HepG2 (cell line): ENCODE measurements at regions not wholly inside any gene's neighbourhood (a gene's known extent, or its start where the extent isn't known, plus 50 kb on each side); places are given as distances from the start of the nearest gene placed in this dataset.

ENCODE experiments used
- ATAC-seq: fragments of 200-7000 bp; cut with Tn5 transposase; 3 replicates; pipeline ENCODE4 v1.9.1; 2020; ENCODE audit warnings: mild to moderate bottlenecking, moderate library complexity
- BruUV-seq: library from RNA; stranded (reverse); fragments of 400-500 nt; replicated peaks from 2 replicates; lab custom pipeline; 2021; lab: Mats Ljungman, UMichigan
- CTCF ChIA-PET: fragments of 300-600 bp; formaldehyde crosslinking; extraction: SDS; loops from one replicate; lab custom pipeline; 2021; ENCODE audit warnings: low total read pairs, inconsistent platforms, low intra/inter-chr PET ratio; lab: Yijun Ruan, JAX
- POLR2A ChIA-PET: fragments of 350-600 bp; sonication (Branson Sonifier 250); formaldehyde crosslinking; loops from one replicate; lab custom pipeline; 2020; ENCODE audit warnings: antibody characterized with exemption, inconsistent platforms; lab: Yijun Ruan, JAX
- DNase-seq: peaks from one replicate; pipeline ENCODE4 v3.0.0-alpha.2; 2015; ENCODE audit warnings: low spot score
- FAIRE-seq: peaks from 3 replicates; lab custom pipeline; 2011; peaks lifted over from hg19 to GRCh38; lab: Jason Lieb, UNC
- H2AFZ ChIP-seq: one replicate; pipeline ENCODE4 v1.6.1; 2011; ENCODE audit warnings: low read length, inconsistent platforms
- H3K27ac ChIP-seq: fragments of 300-600 bp; 3 replicates; pipeline ENCODE4 v1.8.0; 2011; ENCODE audit warnings: mixed run types, mild to moderate bottlenecking, mixed read lengths, low read length, inconsistent platforms; ENCODE audit not compliant: insufficient read depth; ENCODE audit errors: extremely low read length
- H3K27me3 ChIP-seq, 2 experiments: fragments of 200-600 bp in 1 of 2; 2 replicates in 1 of 2; 3 replicates in 1 of 2; pipeline versions ENCODE4 v1.6.0 to v1.8.0; 2011; ENCODE audit warnings: low read length in 2 of 2, mild to moderate bottlenecking in 2 of 2, moderate library complexity in 2 of 2, inconsistent platforms in 1 of 2; ENCODE audit not compliant: insufficient read depth in 2 of 2, control insufficient read depth in 1 of 2
- H3K36me3 ChIP-seq, 2 experiments: fragments of 200-600 bp in 1 of 2; replicated peaks in 1 of 2; 2 replicates in 1 of 2; 3 replicates in 1 of 2; pipeline versions ENCODE4 v1.5.1 to v1.8.0; 2011; ENCODE audit warnings: low read length in 2 of 2, inconsistent platforms in 1 of 2; ENCODE audit not compliant: insufficient read depth in 2 of 2, control insufficient read depth in 1 of 2
- H3K4me1 ChIP-seq: 2 replicates; pipeline ENCODE4 v1.5.1; 2012; ENCODE audit warnings: low read length, inconsistent platforms; ENCODE audit not compliant: insufficient read depth
- H3K4me2 ChIP-seq: 2 replicates; pipeline ENCODE4 v1.6.0; 2011; ENCODE audit warnings: low read depth, low read length, inconsistent platforms
- H3K4me3 ChIP-seq, 3 experiments: fragments of 200-600 bp in 1 of 3; sonication (generic), shearing (Covaris generic) in 1 of 3; replicated peaks in 1 of 3; 2 replicates each; pipeline ENCODE4 v1.5.1; 2011 to 2016; ENCODE audit warnings: low read length in 3 of 3, inconsistent platforms in 2 of 3, low read depth in 2 of 3, mild to moderate bottlenecking in 2 of 3, control low read depth in 1 of 3, mixed read lengths in 1 of 3; ENCODE audit not compliant: insufficient read depth in 1 of 3
- H3K79me2 ChIP-seq: one replicate; pipeline ENCODE4 v1.6.1; 2011; ENCODE audit warnings: low read length, inconsistent platforms; ENCODE audit not compliant: insufficient read depth
- H3K9ac ChIP-seq: 2 replicates; pipeline ENCODE4 v1.6.0; 2011; ENCODE audit warnings: mild to moderate bottlenecking, low read depth, low read length, inconsistent platforms; ENCODE audit not compliant: insufficient read depth
- H3K9me3 ChIP-seq: 2 replicates; pipeline ENCODE4 v1.5.1; 2012; ENCODE audit warnings: mild to moderate bottlenecking, low read length
- H4K20me1 ChIP-seq: 2 replicates; pipeline ENCODE4 v1.6.0; 2011; ENCODE audit warnings: inconsistent platforms, mild to moderate bottlenecking, low read length, moderate library complexity; ENCODE audit not compliant: insufficient read depth
- ETV6 ChIP-seq: sonication (generic); formaldehyde crosslinking; conservative IDR thresholded peaks from 2 replicates; pipeline ENCODE4 v1.4.0; 2020; ENCODE audit warnings: missing genetic modification reagents
- FIP1L1 ChIP-seq: fragments of 200-400 bp; formaldehyde crosslinking; IDR thresholded peaks from 2 replicates; pipeline ENCODE4 v1.6.1; 2018; ENCODE audit warnings: low read depth, mild to moderate bottlenecking, low read length, moderate library complexity, borderline replicate concordance; ENCODE audit not compliant: insufficient read depth
- FOXP1 ChIP-seq, 2 experiments: fragments of 450-650 bp in 1 of 2; IDR thresholded peaks; 2 replicates each; pipeline ENCODE4 v1.6.1; 2017 to 2018; ENCODE audit warnings: antibody characterized with exemption in 1 of 2
- KAT2B ChIP-seq: fragments of 150-350 bp; IDR thresholded peaks from 2 replicates; pipeline ENCODE4 v1.6.1; 2014; ENCODE audit warnings: low read depth, low read length, borderline replicate concordance
- NCOR1 ChIP-seq: fragments of 200-600 bp; sonication (generic); IDR thresholded peaks from 2 replicates; pipeline ENCODE4 v1.7.0; 2017; ENCODE audit warnings: antibody characterized with exemption, low read length, borderline replicate concordance
- NFE2 ChIP-seq: sonication (generic); formaldehyde crosslinking; IDR thresholded peaks from 2 replicates; pipeline ENCODE4 v1.4.0; 2020; ENCODE audit warnings: missing genetic modification reagents
- RAD51 ChIP-seq: fragments of 450-650 bp; IDR thresholded peaks from 2 replicates; pipeline ENCODE4 v1.6.1; 2016; ENCODE audit warnings: borderline replicate concordance
- RCOR2 ChIP-seq: IDR thresholded peaks from 2 replicates; pipeline ENCODE4 v1.6.1; 2016; ENCODE audit warnings: missing biosample characterization, missing genetic modification reagents
- REPIN1 ChIP-seq: sonication (generic); formaldehyde crosslinking; IDR thresholded peaks from 2 replicates; pipeline ENCODE4 v1.8.0; 2022; ENCODE audit warnings: missing genetic modification reagents, low read depth, mild to moderate bottlenecking, borderline replicate concordance
- SOX13 ChIP-seq, 3 experiments: fragments of 450-650 bp in 1 of 3; sonication (generic) in 1 of 3; formaldehyde crosslinking in 1 of 3; IDR thresholded peaks in 2 of 3; conservative IDR thresholded peaks in 1 of 3; 2 replicates each; pipeline versions ENCODE4 v1.5.0 to v1.6.1; 2016 to 2020; ENCODE audit warnings: antibody characterized with exemption in 1 of 3, mild to moderate bottlenecking in 1 of 3, missing compliant biosample characterization in 1 of 3, missing genetic modification reagents in 1 of 3, moderate library complexity in 1 of 3
- THRA ChIP-seq: sonication (generic); formaldehyde crosslinking; IDR thresholded peaks from 2 replicates; pipeline ENCODE4 v1.4.0; 2020; ENCODE audit warnings: missing genetic modification reagents, borderline replicate concordance
- ZNF274 ChIP-seq: sonication (generic); formaldehyde crosslinking; IDR thresholded peaks from 2 replicates; pipeline ENCODE4 v1.5.1; 2020; ENCODE audit warnings: mild to moderate bottlenecking, missing genetic modification reagents
- ZNF280D ChIP-seq: sonication (generic); formaldehyde crosslinking; IDR thresholded peaks from 2 replicates; pipeline ENCODE4 v1.5.1; 2020; ENCODE audit warnings: mild to moderate bottlenecking, missing genetic modification reagents
- ZNF552 ChIP-seq: sonication (generic); formaldehyde crosslinking; IDR thresholded peaks from 2 replicates; pipeline ENCODE4 v1.9.0; 2022; ENCODE audit warnings: missing genetic modification reagents, mild to moderate bottlenecking, borderline replicate concordance
- ZNF740 ChIP-seq: sonication (generic); formaldehyde crosslinking; IDR thresholded peaks from 2 replicates; pipeline ENCODE4 v1.4.0; 2020; ENCODE audit warnings: missing genetic modification reagents
- ZNF780A ChIP-seq: sonication (generic); formaldehyde crosslinking; IDR thresholded peaks from 2 replicates; pipeline ENCODE4 v1.8.0; 2022; ENCODE audit warnings: mild to moderate bottlenecking, missing genetic modification reagents, moderate library complexity
- ZNF792 ChIP-seq: IDR thresholded peaks from 2 replicates; pipeline ENCODE4 v1.6.1; 2016
- WGBS: methylation state at CpG from one replicate; pipeline ENCODE4 v1.1.6; 2017; ENCODE audit warnings: low lambda C conversion rate; 5-methylcytosine and 5-hydroxymethylcytosine counted together
- in situ Hi-C: cut with HindIII; loops from 2 replicates; pipeline ENCODE4 v1.10.0; 2017; ENCODE audit warnings: low pct_unique_long_range_greater_than_20kb; ENCODE audit not compliant: extremely low pct_ligation_motif_present
- intact Hi-C: fragments of 100-400 bp; cut with micrococcal nuclease; formaldehyde crosslinking; loops from one replicate; pipeline ENCODE4 v1.10.0; 2022; ENCODE audit not compliant: unreplicated experiment

GRCh38 chrX:20664131-20664530 lies 397.4 kb upstream of the RPS6KA3 start (continued):
- TF ChIP-seq ZNF552 (CRISPR knock-in tag) (no peak), THRA (CRISPR knock-in tag) (no peak), RAD51 (no peak), SOX13 (IDR thresholded peaks at IDR 0.05) (no peak), SOX13 (CRISPR knock-in tag; conservative IDR thresholded peaks at IDR 0.05 in 1 of 2, IDR thresholded peaks at IDR 0.05 in 1 of 2) (no peak), ZNF780A (no peak)

DNA sequence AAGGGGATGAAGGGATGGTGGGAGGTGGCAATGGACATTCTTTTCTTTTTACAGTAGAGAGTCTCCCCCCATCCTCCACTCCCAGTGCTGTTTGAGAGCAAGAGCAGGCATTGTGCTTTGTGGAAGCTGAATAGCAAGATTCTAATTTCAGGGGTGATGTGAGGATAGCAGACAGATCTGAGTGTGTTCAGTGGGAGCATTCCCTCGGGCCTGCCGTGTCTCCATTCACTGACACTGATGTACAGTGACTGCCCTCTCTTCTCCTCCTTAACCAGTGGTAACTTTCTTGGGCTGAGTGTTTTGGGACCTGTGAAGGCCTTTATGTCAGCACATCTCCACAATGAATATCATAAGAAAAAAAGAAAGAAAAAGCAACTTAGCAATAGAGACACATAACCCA lies 396.6 kb upstream of the RPS6KA3 start:
- H3K9ac ChIP-seq: no peak overlapping the region
- H3K27ac ChIP-seq: no peak overlapping the region
- no peak overlapping the region for H2AFZ ChIP-seq
- in situ Hi-C loops: no loop called here
- FAIRE-seq (no peak), DNase-seq (no peak), ATAC-seq (no peak)
- H3K4me2 ChIP-seq: no peak overlapping the region
- no peaks in the 10 kb centered on the region for H3K9me3 ChIP-seq
- H3K4me1 ChIP-seq: no peaks in the 10 kb centered on the region
- H4K20me1 ChIP-seq: no peaks in the 10 kb centered on the region
- intact Hi-C loops: no loop called here
- no peaks in the 10 kb centered on the region for H3K79me2 ChIP-seq
- WGBS: 0% methylated on average over 2 of the region's 2 CpGs
- ChIA-PET CTCF (no interaction called here), POLR2A (no interaction called here)
- H3K36me3 ChIP-seq: no peaks in the 10 kb centered on the region
- H3K4me3 ChIP-seq: no peak overlapping the region
- no peaks in the 10 kb centered on the region for H3K27me3 ChIP-seq
- no TSS peak for BruUV-seq
- TF ChIP-seq ZNF280D (CRISPR knock-in tag) (no peak), ZNF792 (no peak), KAT2B (no peak), RCOR2 (CRISPR knock-in tag) (no peak), FOXP1 (IDR thresholded peaks at IDR 0.05) (no peak), FOXP1 (CRISPR knock-in tag; IDR thresholded peaks at IDR 0.05) (no peak), ZNF740 (CRISPR knock-in tag) (no peak), ETV6 (no peak), NCOR1 (no peak), ZNF274 (CRISPR knock-in tag) (no peak), FIP1L1 (no peak), NFE2 (CRISPR knock-in tag) (no peak), REPIN1 (no peak)
